GM10266 (cell line): ENCODE measurements at regions not wholly inside any gene's neighbourhood (a gene's known extent, or its start where the extent isn't known, plus 50 kb on each side); places are given as distances from the start of the nearest gene placed in this dataset.

Experiments used
- DNase-seq: peaks from one replicate; pipeline ENCODE4 v3.0.0; 2012; ENCODE audit errors: extremely low spot score
- TF ChIP-seq, protein P1 (sequence below): IDR thresholded peaks from 2 replicates; pipeline ENCODE4 v1.5.1; 2012; ENCODE audit warnings: mild to moderate bottlenecking, low read depth; ENCODE audit not compliant: control insufficient read depth, insufficient read depth; ENCODE audit errors: missing control alignments

DNA sequence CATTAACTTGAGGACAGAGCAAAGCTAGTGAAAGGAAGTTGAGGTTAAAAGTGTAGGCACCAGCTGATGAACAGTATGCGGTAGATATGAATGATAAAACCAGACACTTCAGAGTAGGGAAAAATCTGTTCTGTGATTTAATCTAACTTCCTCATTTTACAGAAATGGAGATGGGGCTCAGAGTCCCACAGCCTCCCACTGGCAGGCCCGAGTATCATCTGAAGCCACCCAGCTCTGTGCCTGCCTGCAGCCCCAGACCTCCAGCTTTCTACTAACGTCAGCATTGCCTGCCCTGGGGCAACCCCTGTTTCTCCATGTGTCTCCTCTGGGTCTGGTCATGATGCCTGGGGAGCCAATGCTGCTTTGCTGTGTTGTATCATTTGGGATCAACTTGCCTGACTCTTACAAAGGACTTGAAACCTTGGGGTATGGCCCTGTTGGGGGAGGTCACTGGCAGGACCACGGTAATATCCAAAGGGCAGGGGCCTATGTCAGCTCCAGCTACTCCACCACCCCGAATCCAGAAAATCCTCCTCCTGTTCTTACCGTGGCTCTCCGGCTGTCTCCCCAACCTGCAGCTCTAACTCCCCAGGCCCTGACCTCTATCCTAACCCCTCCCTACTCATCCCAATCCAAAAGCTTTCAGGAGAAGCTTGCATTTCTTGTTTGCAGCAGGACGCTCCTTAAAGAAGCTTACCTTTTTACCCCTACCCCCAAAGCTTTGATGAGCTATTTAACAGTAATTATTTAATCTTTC, 56.2 kb upstream of the NPY start:
- TF ChIP-seq, protein P1, sequence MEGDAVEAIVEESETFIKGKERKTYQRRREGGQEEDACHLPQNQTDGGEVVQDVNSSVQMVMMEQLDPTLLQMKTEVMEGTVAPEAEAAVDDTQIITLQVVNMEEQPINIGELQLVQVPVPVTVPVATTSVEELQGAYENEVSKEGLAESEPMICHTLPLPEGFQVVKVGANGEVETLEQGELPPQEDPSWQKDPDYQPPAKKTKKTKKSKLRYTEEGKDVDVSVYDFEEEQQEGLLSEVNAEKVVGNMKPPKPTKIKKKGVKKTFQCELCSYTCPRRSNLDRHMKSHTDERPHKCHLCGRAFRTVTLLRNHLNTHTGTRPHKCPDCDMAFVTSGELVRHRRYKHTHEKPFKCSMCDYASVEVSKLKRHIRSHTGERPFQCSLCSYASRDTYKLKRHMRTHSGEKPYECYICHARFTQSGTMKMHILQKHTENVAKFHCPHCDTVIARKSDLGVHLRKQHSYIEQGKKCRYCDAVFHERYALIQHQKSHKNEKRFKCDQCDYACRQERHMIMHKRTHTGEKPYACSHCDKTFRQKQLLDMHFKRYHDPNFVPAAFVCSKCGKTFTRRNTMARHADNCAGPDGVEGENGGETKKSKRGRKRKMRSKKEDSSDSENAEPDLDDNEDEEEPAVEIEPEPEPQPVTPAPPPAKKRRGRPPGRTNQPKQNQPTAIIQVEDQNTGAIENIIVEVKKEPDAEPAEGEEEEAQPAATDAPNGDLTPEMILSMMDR = no peak
- peak; percentile 9 for DNase-seq

DNA sequence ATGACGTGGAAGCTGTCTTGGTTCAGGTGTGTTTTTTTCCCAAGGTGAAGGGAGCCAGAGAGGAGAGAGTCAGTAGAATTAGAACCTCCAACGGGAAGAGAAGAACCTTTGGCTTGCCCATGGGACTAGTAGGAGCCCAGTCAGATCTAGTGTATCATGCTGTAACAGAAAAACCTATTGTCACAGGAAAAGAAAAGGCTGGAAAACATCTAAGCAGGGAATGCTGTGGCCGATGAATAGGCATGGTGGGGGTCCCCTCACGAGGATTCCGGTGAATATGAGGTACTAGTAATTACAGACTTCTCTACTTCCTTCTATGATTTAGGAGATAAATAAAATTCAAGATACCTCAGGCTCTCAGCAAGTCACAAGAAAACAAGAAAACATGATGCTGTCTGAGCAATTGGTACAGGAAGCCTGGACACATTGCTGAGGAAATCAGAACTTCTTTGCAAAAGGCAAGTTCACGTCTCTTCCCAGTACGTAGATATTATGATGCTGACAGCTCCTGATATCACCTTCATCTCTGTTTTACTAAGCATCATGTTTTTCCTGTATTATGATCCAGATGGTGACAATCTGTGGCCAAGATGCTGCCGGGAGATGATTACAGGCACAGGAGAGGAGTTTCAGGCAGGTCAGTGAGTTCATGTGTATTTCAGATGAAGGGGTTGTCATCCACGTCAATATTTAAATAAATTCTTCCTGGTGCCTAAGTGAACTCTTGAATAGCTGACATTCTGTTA, 54.3 kb upstream of the NPY start:
- no peak for DNase-seq
- TF ChIP-seq, protein P1 = no peak

DNA sequence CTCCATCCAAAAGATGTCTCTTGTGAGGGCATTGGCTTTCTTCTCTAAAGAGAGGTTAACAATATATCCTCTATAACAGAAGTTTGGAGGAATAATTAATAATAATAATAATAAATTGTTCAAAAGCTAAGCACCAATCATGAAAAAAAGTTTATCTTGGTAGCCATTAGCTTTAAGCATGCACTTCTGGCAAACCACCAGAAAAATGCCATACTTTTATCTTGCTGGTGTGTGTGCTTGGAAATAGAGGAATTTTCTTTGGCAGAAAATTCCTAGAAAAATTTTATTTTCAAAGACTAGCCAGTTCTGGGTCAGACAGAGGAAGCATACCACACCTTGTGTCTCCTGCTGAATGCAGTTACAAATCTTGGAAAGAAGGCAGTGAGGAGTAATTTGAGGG, 52.5 kb upstream of the NPY start:
- DNase-seq = no peak
- TF ChIP-seq, protein P1 = no peak

GRCh38 chr7:24233386-24233785, 50.6 kb upstream of the NPY start:
- no peak for DNase-seq
- TF ChIP-seq, protein P1 = no peak
